HG03135 (cell line): ENCODE measurements at regions not wholly inside any gene's neighbourhood (a gene's known extent, or its start where the extent isn't known, plus 50 kb on each side); places are given as distances from the start of the nearest gene placed in this dataset.
"Not testable (repeated sequence)": the region's sequence is repeated elsewhere in the genome, so short reads cannot be mapped to it uniquely, and the experiment has no call there.

Experiments
- ATAC-seq: cut with Tn5 transposase; IDR thresholded peaks from one replicate; pipeline ENCODE4 v1.9.1; 2021; ENCODE audit warnings: mild to moderate bottlenecking, moderate library complexity; ENCODE audit not compliant: unreplicated experiment

- ATAC-seq = not testable (repeated sequence)
Measured at GRCh38 chr6:67804808-67805207, 830.3 kb upstream of the ADGRB3 start.

- ATAC-seq = no peak
Measured at GRCh38 chr6:67802771-67803170, 832.3 kb upstream of the ADGRB3 start.

GRCh38 chr6:67792996-67793395, 842.1 kb upstream of the ADGRB3 start:
- ATAC-seq = no peak

- ATAC-seq = no peak
Measured at GRCh38 chr6:67790569-67790968, 844.5 kb upstream of the ADGRB3 start.

GRCh38 chr6:67787119-67787518, 848.0 kb upstream of the ADGRB3 start:
- not testable (repeated sequence) for ATAC-seq

GRCh38 chr6:67779876-67780275, 855.2 kb upstream of the ADGRB3 start:
- no peak for ATAC-seq

- no peak for ATAC-seq
Measured at GRCh38 chr6:67775333-67775732, 859.7 kb upstream of the ADGRB3 start.

GRCh38 chr6:67768972-67769371, 866.1 kb upstream of the ADGRB3 start:
- ATAC-seq = no peak

- not testable (repeated sequence) for ATAC-seq
Measured at GRCh38 chr6:67767046-67767822, 867.8 kb upstream of the ADGRB3 start.

- ATAC-seq = no peak
Measured at GRCh38 chr6:67766057-67766456, 869.0 kb upstream of the ADGRB3 start.

- no peak for ATAC-seq
Measured at GRCh38 chr6:67759001-67759400, 876.1 kb upstream of the ADGRB3 start.

- ATAC-seq = no peak
Measured at GRCh38 chr6:67757465-67758033, 877.5 kb upstream of the ADGRB3 start.

- ATAC-seq = no peak
Measured at GRCh38 chr6:67748521-67748920, 886.6 kb upstream of the ADGRB3 start.

GRCh38 chr6:67736816-67737215, 898.3 kb upstream of the ADGRB3 start:
- no peak for ATAC-seq

GRCh38 chr6:67736161-67736560, 898.9 kb upstream of the ADGRB3 start:
- no peak for ATAC-seq

GRCh38 chr6:67735623-67736022, 899.5 kb upstream of the ADGRB3 start:
- ATAC-seq = no peak

- no peak for ATAC-seq
Measured at GRCh38 chr6:67722861-67723261, 912.2 kb upstream of the ADGRB3 start.

GRCh38 chr6:67717281-67717680, 917.8 kb upstream of the ADGRB3 start:
- ATAC-seq = no peak

GRCh38 chr6:67706388-67706787, 928.7 kb upstream of the ADGRB3 start:
- no peak for ATAC-seq

- no peak for ATAC-seq
Measured at GRCh38 chr6:67698534-67698933, 936.5 kb upstream of the ADGRB3 start.

- no peak for ATAC-seq
Measured at GRCh38 chr6:67694127-67694526, 941.0 kb upstream of the ADGRB3 start.

GRCh38 chr6:67689329-67689728, 945.8 kb upstream of the ADGRB3 start:
- ATAC-seq = no peak

GRCh38 chr6:67687396-67687795, 947.7 kb upstream of the ADGRB3 start:
- ATAC-seq = no peak
